Neural crest cell (in vitro differentiated cells): ENCODE measurements at regions not wholly inside any gene's neighbourhood (a gene's known extent, or its start where the extent isn't known, plus 50 kb on each side); places are given as distances from the start of the nearest gene placed in this dataset.
"Not testable (repeated sequence)": the region's sequence is repeated elsewhere in the genome, so short reads cannot be mapped to it uniquely, and the experiment has no call there.

ENCODE experiments used
- DNase-seq: peaks from one replicate; pipeline ENCODE4 v3.0.0; 2021; ENCODE audit warnings: low read depth, mixed read lengths, low spot score
- H3K27ac Mint-ChIP-seq: one replicate; pipeline ENCODE4 v1.8.0; 2021; ENCODE audit warnings: mild to moderate bottlenecking, mixed read lengths; ENCODE audit not compliant: unreplicated experiment
- H3K27me3 Mint-ChIP-seq: 2 replicates; pipeline ENCODE4 v1.8.0; 2021; ENCODE audit warnings: low read depth, mild to moderate bottlenecking, mixed read lengths
- H3K36me3 Mint-ChIP-seq: 2 replicates; pipeline ENCODE4 v1.8.0; 2021; ENCODE audit warnings: low read depth, mild to moderate bottlenecking, mixed read lengths
- H3K4me1 Mint-ChIP-seq: 2 replicates; pipeline ENCODE4 v1.8.0; 2021; ENCODE audit warnings: mixed read lengths
- H3K4me3 Mint-ChIP-seq: one replicate; pipeline ENCODE4 v1.8.0; 2021; ENCODE audit warnings: mild to moderate bottlenecking, mixed read lengths
- H3K9me3 Mint-ChIP-seq: 2 replicates; pipeline ENCODE4 v1.8.0; 2021; ENCODE audit warnings: mixed read lengths
- TF ChIP-seq, protein P1 (sequence below): fragments of 200-600 bp; sonication (generic); conservative IDR thresholded peaks from 2 replicates; pipeline ENCODE4 v1.5.0; 2021; ENCODE audit warnings: antibody characterized with exemption, mild to moderate bottlenecking

DNA sequence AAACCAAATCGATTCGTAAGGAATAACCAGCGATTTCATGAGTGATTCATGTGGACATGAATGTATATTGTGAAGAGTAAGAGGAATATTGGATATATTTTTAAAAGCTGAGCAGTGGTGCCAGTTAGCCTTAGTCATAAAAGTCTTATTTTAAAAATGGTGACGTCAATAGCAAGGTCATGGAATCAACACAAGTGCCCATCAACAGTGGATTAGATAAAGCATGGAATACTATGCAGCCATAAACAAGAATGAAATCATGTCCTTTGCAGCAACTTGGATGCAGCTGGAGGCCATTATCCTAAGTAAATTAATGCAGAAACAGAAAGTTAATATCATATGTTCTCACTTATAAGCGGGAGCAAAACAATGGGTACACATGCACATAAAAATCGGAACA lies 89.0 kb upstream of the STOX2 start:
- H3K27ac Mint-ChIP-seq = no peak overlapping the region
- H3K36me3 Mint-ChIP-seq = no peaks in the 10 kb centered on the region
- H3K4me1 Mint-ChIP-seq = peaks cover 11% of the 10 kb centered on the region
- no peaks in the 10 kb centered on the region for H3K27me3 Mint-ChIP-seq
- peaks cover 5% of the 10 kb centered on the region for H3K9me3 Mint-ChIP-seq
- H3K4me3 Mint-ChIP-seq = no peak overlapping the region
- TF ChIP-seq, protein P1, sequence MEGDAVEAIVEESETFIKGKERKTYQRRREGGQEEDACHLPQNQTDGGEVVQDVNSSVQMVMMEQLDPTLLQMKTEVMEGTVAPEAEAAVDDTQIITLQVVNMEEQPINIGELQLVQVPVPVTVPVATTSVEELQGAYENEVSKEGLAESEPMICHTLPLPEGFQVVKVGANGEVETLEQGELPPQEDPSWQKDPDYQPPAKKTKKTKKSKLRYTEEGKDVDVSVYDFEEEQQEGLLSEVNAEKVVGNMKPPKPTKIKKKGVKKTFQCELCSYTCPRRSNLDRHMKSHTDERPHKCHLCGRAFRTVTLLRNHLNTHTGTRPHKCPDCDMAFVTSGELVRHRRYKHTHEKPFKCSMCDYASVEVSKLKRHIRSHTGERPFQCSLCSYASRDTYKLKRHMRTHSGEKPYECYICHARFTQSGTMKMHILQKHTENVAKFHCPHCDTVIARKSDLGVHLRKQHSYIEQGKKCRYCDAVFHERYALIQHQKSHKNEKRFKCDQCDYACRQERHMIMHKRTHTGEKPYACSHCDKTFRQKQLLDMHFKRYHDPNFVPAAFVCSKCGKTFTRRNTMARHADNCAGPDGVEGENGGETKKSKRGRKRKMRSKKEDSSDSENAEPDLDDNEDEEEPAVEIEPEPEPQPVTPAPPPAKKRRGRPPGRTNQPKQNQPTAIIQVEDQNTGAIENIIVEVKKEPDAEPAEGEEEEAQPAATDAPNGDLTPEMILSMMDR = no peak
- DNase-seq = no peak

DNA sequence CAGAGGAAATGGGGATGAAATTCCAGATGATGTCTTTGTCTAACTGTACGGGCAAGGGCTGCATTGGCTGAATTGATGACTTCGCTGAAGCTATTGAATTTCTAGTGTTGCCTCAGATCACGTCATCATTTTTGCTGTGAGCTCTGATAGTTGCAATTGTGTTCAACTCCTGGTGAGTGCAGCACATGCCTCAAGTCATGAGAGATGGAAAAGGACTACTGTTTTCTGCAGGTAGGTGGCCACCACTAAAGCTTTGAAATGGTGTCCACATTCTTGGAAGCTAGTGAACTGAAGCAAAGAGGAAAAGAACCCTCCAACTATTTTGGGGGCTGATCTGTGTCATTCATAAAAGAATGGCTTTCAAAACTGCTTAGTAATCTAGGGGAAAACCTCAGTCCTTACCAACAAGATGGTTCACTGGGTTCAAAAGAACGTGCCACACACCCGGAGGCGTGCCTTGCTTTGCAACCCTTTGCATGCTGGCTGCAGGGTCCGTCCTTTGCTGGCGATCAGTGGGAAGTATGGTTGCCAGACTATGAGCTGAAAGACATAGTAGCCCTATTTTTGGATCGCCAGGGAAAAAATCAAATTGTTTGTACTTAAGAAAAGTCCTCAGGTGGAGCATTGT lies 88.1 kb upstream of the STOX2 start:
- Mint-ChIP-seq H3K9me3 (peaks cover 5% of the 10 kb centered on the region), H3K27me3 (no peaks in the 10 kb centered on the region), H3K4me3 (no peak overlapping the region), H3K27ac (no peak overlapping the region), H3K36me3 (no peaks in the 10 kb centered on the region), H3K4me1 (peaks cover 11% of the 10 kb centered on the region)
- no peak for DNase-seq
- TF ChIP-seq, protein P1 = no peak

DNA sequence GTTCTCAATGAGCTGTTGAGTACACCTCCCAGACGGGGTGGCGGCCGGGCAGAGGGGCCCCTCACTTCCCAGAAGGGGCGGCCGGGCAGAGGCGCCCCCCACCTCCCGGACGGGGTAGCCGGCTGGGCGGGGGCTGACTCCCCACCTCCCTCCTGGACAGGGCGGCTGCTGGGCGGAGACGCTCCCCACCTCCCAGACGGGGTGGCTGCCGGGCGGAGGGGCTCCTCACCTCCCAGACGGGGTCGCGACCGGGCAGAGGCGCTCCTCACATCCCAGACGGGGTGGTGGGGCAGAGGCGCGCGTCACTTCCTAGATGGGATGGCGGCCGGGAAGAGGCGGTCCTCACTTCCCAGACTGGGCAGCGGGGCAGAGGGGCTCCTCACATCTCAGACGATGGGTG lies 86.5 kb upstream of the STOX2 start:
- not testable (repeated sequence) for H3K36me3 Mint-ChIP-seq, H3K4me3 Mint-ChIP-seq, DNase-seq, H3K4me1 Mint-ChIP-seq, H3K27me3 Mint-ChIP-seq, H3K9me3 Mint-ChIP-seq, H3K27ac Mint-ChIP-seq

DNA sequence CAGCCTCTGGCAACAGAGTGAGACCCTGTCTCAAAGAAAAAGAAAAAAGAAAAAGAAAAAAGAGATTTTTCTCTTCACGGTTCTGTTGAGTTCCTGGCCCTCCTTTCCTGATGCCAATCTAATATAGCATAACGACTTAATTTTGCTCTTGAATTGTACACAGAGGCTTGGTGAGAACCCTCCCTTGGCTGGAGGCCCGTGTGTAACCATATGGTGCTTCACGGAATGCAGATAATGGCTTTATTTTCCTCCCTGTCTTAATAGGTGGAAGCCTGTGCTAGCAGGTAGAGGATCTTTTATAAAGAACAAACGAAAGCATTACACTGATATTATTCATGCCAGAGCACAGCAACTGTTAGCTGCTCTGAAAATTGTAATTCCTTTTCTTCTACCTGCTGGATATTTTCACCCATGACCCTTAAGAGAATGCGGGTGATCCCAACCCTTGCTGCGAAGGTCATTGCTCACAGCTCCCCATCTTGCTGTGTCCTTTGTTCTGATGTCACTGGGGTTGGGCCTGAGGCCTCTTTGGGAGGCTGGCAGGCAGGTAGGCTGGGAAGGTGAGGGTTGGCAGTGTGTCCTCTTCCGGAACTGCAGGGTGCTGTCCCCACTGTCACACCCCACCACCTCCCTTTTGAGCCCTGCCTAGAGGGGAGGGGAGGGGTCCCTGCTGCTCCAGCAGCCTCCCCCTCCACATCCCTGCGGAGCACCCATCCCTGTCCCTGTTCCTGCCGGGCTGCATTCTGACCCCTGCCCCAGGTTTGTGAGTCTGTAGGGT lies 83.8 kb upstream of the STOX2 start:
- TF ChIP-seq, protein P1 = no peak
- Mint-ChIP-seq H3K4me3 (no peak overlapping the region), H3K4me1 (peaks cover 3% of the 10 kb centered on the region), H3K36me3 (no peaks in the 10 kb centered on the region), H3K27ac (no peak overlapping the region), H3K27me3 (no peaks in the 10 kb centered on the region), H3K9me3 (peaks cover under 1% of the 10 kb centered on the region)
- no peak for DNase-seq

DNA sequence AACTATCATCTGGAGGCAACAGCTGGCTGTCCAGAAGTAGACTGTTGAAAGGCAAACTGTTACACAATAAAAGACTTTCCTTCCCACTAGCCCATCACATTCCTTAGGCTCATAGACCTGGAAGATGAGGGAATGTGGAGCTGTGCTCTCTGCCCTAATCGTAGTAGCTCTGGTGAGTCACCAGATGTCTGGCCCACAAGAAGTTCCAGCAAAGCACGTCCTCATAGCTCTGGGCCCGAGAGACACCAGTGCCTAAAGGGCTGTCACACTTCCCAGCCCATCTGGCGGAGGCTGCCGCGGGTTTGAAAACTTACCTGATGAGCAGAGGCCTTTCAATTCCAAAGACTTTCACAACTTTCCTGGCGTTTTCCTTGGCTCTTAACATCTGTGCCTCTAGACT lies 81.7 kb upstream of the STOX2 start:
- Mint-ChIP-seq H3K27ac (no peak overlapping the region), H3K36me3 (no peaks in the 10 kb centered on the region), H3K27me3 (no peaks in the 10 kb centered on the region), H3K4me1 (peaks cover 8% of the 10 kb centered on the region), H3K4me3 (no peak overlapping the region), H3K9me3 (no peaks in the 10 kb centered on the region)
- DNase-seq = no peak
- TF ChIP-seq, protein P1 = no peak

DNA sequence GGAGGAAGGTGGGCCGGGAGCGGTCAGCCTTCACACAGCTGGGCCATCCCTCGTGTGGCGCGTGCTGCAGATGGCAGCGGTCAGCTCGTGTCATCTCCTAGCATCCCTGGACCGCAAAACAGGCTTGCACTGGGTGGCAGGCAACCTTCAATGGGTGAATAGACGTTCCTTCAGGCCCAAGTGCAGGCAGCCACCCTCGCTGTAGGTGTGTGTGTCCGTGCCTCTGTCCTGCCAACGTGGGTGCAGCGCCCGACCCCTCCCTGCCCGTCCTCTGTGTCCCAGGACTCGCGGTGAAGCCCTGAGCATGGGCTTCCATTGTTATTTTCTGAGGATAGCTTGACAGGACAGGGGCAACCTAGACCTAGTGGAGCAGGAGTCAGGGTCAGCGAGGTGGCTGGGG lies 79.8 kb upstream of the STOX2 start:
- Mint-ChIP-seq H3K4me1 (peaks cover 9% of the 10 kb centered on the region), H3K36me3 (no peaks in the 10 kb centered on the region), H3K27ac (no peak overlapping the region), H3K27me3 (no peaks in the 10 kb centered on the region), H3K9me3 (no peaks in the 10 kb centered on the region), H3K4me3 (no peak overlapping the region)
- TF ChIP-seq, protein P1 = no peak
- no peak for DNase-seq
